Left ventricle myocardium inferior (tissue), 1 donor: ENCODE measurements at regions not wholly inside any gene's neighbourhood (a gene's known extent, or its start where the extent isn't known, plus 50 kb on each side); places are given as distances from the start of the nearest gene placed in this dataset.

Experiments used
- DNase-seq: peaks from one replicate; pipeline ENCODE4 v3.0.0-alpha.2; 2020
- H3K27ac ChIP-seq: fragments of 200-600 bp; replicated peaks from 2 replicates; pipeline ENCODE4 v1.8.0; 2021
- H3K27me3 ChIP-seq: fragments of 200-600 bp; 2 replicates; pipeline ENCODE4 v1.8.0; 2021; ENCODE audit warnings: low read depth
- H3K36me3 ChIP-seq: fragments of 200-600 bp; 2 replicates; pipeline ENCODE4 v1.8.0; 2021
- H3K4me1 ChIP-seq: fragments of 200-600 bp; 2 replicates; pipeline ENCODE4 v1.8.0; 2021
- H3K4me3 ChIP-seq: fragments of 200-600 bp; 2 replicates; pipeline ENCODE4 v1.8.0; 2021; ENCODE audit warnings: mild to moderate bottlenecking, moderate library complexity
- H3K9me3 ChIP-seq: fragments of 200-600 bp; replicated peaks from 2 replicates; pipeline ENCODE4 v1.8.0; 2021
- CTCF ChIP-seq: fragments of 200-600 bp; IDR thresholded peaks from 2 replicates; pipeline ENCODE4 v1.8.0; 2021; ENCODE audit warnings: antibody characterized with exemption, mild to moderate bottlenecking, borderline replicate concordance
- intact Hi-C: fragments of 100-400 bp; cut with micrococcal nuclease; formaldehyde crosslinking; loops from one replicate; pipeline ENCODE4 v1.11.0; 2022
- donor health status: DM: no; HTN: yes; CAD: no; lungs with severe emphysema.

GRCh38 chr1:147840909-147841308 is 61.7 kb upstream of the GJA8 start:
- Histone ChIP-seq H3K27ac (no peak overlapping the region), H3K36me3 (no peaks in the 10 kb centered on the region), H3K4me3 (no peak overlapping the region), H3K4me1 (no peaks in the 10 kb centered on the region), H3K9me3 (no peaks in the 10 kb centered on the region), H3K27me3 (no peaks in the 10 kb centered on the region)
- intact Hi-C loops = no loop called here
- DNase-seq = no peak
- TF ChIP-seq CTCF = no peak

GRCh38 chr1:147842578-147842977 is 60.0 kb upstream of the GJA8 start:
- H3K27me3 ChIP-seq = no peaks in the 10 kb centered on the region
- no peak overlapping the region for H3K27ac ChIP-seq
- no peaks in the 10 kb centered on the region for H3K4me1 ChIP-seq
- no peaks in the 10 kb centered on the region for H3K36me3 ChIP-seq
- H3K4me3 ChIP-seq = no peak overlapping the region
- intact Hi-C loops = no loop called here
- DNase-seq = no peak
- H3K9me3 ChIP-seq = no peaks in the 10 kb centered on the region
- TF ChIP-seq CTCF = no peak

- no peak for TF ChIP-seq CTCF
- intact Hi-C loops = no loop called here
- no peak overlapping the region for H3K4me3 ChIP-seq
Observed at GRCh38 chr1:147843486-147843885, 59.1 kb upstream of the GJA8 start.

GRCh38 chr1:147847831-147848230 is 54.8 kb upstream of the GJA8 start:
- no peak for DNase-seq
- Histone ChIP-seq H3K36me3 (no peaks in the 10 kb centered on the region), H3K27ac (no peak overlapping the region), H3K4me1 (peaks cover 6% of the 10 kb centered on the region), H3K4me3 (no peak overlapping the region), H3K27me3 (no peaks in the 10 kb centered on the region), H3K9me3 (no peaks in the 10 kb centered on the region)
- intact Hi-C loops = no loop called here
- TF ChIP-seq CTCF = no peak

More at GRCh38 chr1:147843486-147843885, 59.1 kb upstream of the GJA8 start:
- no peaks in the 10 kb centered on the region for H3K36me3 ChIP-seq
- H3K27me3 ChIP-seq = no peaks in the 10 kb centered on the region
- H3K27ac ChIP-seq = no peak overlapping the region
- DNase-seq = no peak
- H3K9me3 ChIP-seq = no peaks in the 10 kb centered on the region
- H3K4me1 ChIP-seq = peaks cover 6% of the 10 kb centered on the region

- Histone ChIP-seq H3K4me3 (no peak overlapping the region), H3K27me3 (no peaks in the 10 kb centered on the region), H3K9me3 (no peaks in the 10 kb centered on the region), H3K36me3 (no peaks in the 10 kb centered on the region), H3K4me1 (peaks cover 6% of the 10 kb centered on the region), H3K27ac (no peak overlapping the region)
- TF ChIP-seq CTCF = no peak
- no peak for DNase-seq
- intact Hi-C loops = no loop called here
Observed at GRCh38 chr1:147849098-147849895, 53.3 kb upstream of the GJA8 start.
